ENCODE measurements at regions not wholly inside any gene's neighbourhood (a gene's known extent, or its start where the extent isn't known, plus 50 kb on each side); places are given as distances from the start of the nearest gene placed in this dataset.

GRCh38 chr14:51784466-51784865, 75.9 kb upstream of the GNG2 start:
- Histone ChIP-seq H3K4me1 (ENCODE audit: low read depth, poor library complexity, severe bottlenecking) (peaks cover 9% of the 10 kb centered on the region), H3K36me3 (ENCODE audit: insufficient read depth) (no peaks in the 10 kb centered on the region), H3K27ac (no peak overlapping the region), H4K20me1 (ENCODE audit: insufficient read depth) (no peaks in the 10 kb centered on the region), H3K4me2 (no peak overlapping the region), H3K79me2 (ENCODE audit: insufficient read depth, low read depth) (no peaks in the 10 kb centered on the region), H3K9ac (no peak overlapping the region), H2AFZ (ENCODE audit: low read depth) (no peak overlapping the region), H3K27me3 (ENCODE audit: insufficient read depth, low read depth) (no peaks in the 10 kb centered on the region), H3K4me3 (IDR thresholded peaks at IDR 0.05; ENCODE audit: insufficient read depth, low read depth, low read length) (no peak overlapping the region)
- TF ChIP-seq, protein P1, sequence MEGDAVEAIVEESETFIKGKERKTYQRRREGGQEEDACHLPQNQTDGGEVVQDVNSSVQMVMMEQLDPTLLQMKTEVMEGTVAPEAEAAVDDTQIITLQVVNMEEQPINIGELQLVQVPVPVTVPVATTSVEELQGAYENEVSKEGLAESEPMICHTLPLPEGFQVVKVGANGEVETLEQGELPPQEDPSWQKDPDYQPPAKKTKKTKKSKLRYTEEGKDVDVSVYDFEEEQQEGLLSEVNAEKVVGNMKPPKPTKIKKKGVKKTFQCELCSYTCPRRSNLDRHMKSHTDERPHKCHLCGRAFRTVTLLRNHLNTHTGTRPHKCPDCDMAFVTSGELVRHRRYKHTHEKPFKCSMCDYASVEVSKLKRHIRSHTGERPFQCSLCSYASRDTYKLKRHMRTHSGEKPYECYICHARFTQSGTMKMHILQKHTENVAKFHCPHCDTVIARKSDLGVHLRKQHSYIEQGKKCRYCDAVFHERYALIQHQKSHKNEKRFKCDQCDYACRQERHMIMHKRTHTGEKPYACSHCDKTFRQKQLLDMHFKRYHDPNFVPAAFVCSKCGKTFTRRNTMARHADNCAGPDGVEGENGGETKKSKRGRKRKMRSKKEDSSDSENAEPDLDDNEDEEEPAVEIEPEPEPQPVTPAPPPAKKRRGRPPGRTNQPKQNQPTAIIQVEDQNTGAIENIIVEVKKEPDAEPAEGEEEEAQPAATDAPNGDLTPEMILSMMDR (conservative IDR thresholded peaks at IDR 0.05; ENCODE audit: low read depth, low read length) = no peak

DNA sequence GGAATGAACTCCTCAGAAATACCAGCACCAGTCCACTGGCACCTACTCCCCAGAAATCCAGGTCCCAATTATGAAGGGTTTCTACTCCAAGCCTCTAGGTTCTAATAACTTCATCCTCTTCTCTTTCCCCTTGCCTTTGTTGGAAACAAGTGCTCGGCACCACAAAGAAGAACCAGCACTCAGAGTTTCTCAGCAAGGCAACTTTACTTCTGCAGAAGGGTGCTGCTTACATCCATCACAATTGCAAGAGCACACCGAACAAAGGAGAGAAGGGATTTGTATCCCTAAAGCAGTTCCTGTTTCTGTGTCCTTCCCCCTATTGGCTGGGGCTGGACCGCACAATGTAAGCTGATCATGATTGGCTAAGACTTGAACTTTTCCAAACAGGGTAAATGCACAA, 74.2 kb upstream of the GNG2 start:
- no peaks in the 10 kb centered on the region for H3K36me3 ChIP-seq (ENCODE audit: insufficient read depth)
- no peaks in the 10 kb centered on the region for H3K4me1 ChIP-seq (ENCODE audit: low read depth, poor library complexity, severe bottlenecking)
- no peaks in the 10 kb centered on the region for H4K20me1 ChIP-seq (ENCODE audit: insufficient read depth)
- no peak overlapping the region for H3K4me3 ChIP-seq (IDR thresholded peaks at IDR 0.05; ENCODE audit: insufficient read depth, low read depth, low read length)
- H3K4me2 ChIP-seq = no peak overlapping the region
- TF ChIP-seq, protein P1 (conservative IDR thresholded peaks at IDR 0.05; ENCODE audit: low read depth, low read length) = no peak
- H3K9ac ChIP-seq = no peak overlapping the region
- H3K27ac ChIP-seq = no peak overlapping the region
- H2AFZ ChIP-seq (ENCODE audit: low read depth) = no peak overlapping the region
- H3K27me3 ChIP-seq (ENCODE audit: insufficient read depth, low read depth) = no peaks in the 10 kb centered on the region
- H3K79me2 ChIP-seq (ENCODE audit: insufficient read depth, low read depth) = no peaks in the 10 kb centered on the region

DNA sequence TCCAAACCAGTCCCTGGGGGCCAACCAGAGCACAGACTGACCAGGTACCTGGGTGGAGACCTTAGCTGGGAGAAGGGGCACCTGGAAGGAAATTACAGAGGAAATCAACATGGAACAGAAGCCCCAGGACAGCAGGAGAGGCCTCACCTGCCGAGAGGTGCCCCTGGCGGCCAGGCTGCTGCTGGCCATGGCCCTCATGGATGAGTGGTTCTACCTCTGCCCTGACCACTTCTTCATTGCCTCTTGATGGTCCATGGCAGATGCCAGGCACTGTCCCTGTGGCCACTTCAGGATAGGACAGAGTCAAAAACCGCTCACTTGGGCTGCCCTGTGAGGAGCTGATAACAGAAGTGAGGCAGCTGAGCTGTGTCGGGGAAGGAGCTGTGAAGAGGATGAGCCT, 73.1 kb upstream of the GNG2 start:
- TF ChIP-seq, protein P1 (conservative IDR thresholded peaks at IDR 0.05; ENCODE audit: low read depth, low read length) = no peak
- H3K4me1 ChIP-seq (ENCODE audit: low read depth, poor library complexity, severe bottlenecking) = no peaks in the 10 kb centered on the region
- H3K9ac ChIP-seq = no peak overlapping the region
- no peak overlapping the region for H3K4me2 ChIP-seq
- H2AFZ ChIP-seq (ENCODE audit: low read depth) = no peak overlapping the region
- H4K20me1 ChIP-seq (ENCODE audit: insufficient read depth) = no peaks in the 10 kb centered on the region
- H3K79me2 ChIP-seq (ENCODE audit: insufficient read depth, low read depth) = no peaks in the 10 kb centered on the region
- no peaks in the 10 kb centered on the region for H3K36me3 ChIP-seq (ENCODE audit: insufficient read depth)
- no peak overlapping the region for H3K27ac ChIP-seq
- H3K27me3 ChIP-seq (ENCODE audit: insufficient read depth, low read depth) = no peaks in the 10 kb centered on the region
- no peak overlapping the region for H3K4me3 ChIP-seq (IDR thresholded peaks at IDR 0.05; ENCODE audit: insufficient read depth, low read depth, low read length)

DNA sequence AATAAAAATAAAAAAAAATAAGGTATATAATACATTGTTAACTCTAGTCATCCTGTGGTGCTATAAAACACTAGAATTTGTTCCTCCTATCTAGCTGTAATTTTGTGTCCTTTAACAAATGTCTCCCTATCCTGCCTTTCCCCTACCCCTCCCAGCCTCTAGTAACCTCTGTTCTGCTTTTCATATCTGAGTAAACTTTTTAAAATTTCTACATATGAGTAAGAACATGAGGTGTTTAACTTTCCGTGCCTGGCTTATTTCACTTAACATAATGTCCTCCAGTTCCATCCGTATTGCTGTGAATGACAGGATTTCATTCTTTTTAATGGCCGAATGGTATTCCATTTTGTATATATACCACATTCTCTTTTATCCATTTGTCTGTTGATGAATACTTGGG, 71.3 kb upstream of the GNG2 start:
- Histone ChIP-seq H4K20me1 (ENCODE audit: insufficient read depth) (no peaks in the 10 kb centered on the region), H3K27ac (no peak overlapping the region), H3K27me3 (ENCODE audit: insufficient read depth, low read depth) (no peaks in the 10 kb centered on the region), H3K36me3 (ENCODE audit: insufficient read depth) (no peaks in the 10 kb centered on the region), H3K4me3 (IDR thresholded peaks at IDR 0.05; ENCODE audit: insufficient read depth, low read depth, low read length) (no peak overlapping the region), H3K4me1 (ENCODE audit: low read depth, poor library complexity, severe bottlenecking) (no peaks in the 10 kb centered on the region), H3K79me2 (ENCODE audit: insufficient read depth, low read depth) (no peaks in the 10 kb centered on the region), H2AFZ (ENCODE audit: low read depth) (no peak overlapping the region), H3K9ac (no peak overlapping the region), H3K4me2 (no peak overlapping the region)
- TF ChIP-seq, protein P1 (conservative IDR thresholded peaks at IDR 0.05; ENCODE audit: low read depth, low read length) = no peak

- Histone ChIP-seq H2AFZ (ENCODE audit: low read depth) (no peak overlapping the region), H3K9ac (no peak overlapping the region), H3K4me2 (no peak overlapping the region), H3K27me3 (ENCODE audit: insufficient read depth, low read depth) (no peaks in the 10 kb centered on the region), H4K20me1 (ENCODE audit: insufficient read depth) (no peaks in the 10 kb centered on the region), H3K36me3 (ENCODE audit: insufficient read depth) (no peaks in the 10 kb centered on the region), H3K4me3 (IDR thresholded peaks at IDR 0.05; ENCODE audit: insufficient read depth, low read depth, low read length) (no peak overlapping the region), H3K79me2 (ENCODE audit: insufficient read depth, low read depth) (no peaks in the 10 kb centered on the region), H3K4me1 (ENCODE audit: low read depth, poor library complexity, severe bottlenecking) (no peaks in the 10 kb centered on the region), H3K27ac (no peak overlapping the region)
- TF ChIP-seq, protein P1 (conservative IDR thresholded peaks at IDR 0.05; ENCODE audit: low read depth, low read length) = no peak
These were observed 70.8 kb upstream of the GNG2 start for GRCh38 chr14:51789596-51789995.
